Stimulated activated CD8-positive, alpha-beta memory T cell treated with anti-CD3 and anti-CD28 coated beads, Interleukin-12 subunit alpha, Interleukin-12 subunit beta, amount 100 ng/mL, for 1 hour (primary cell): ENCODE measurements at regions not wholly inside any gene's neighbourhood (a gene's known extent, or its start where the extent isn't known, plus 50 kb on each side); places are given as distances from the start of the nearest gene placed in this dataset.

Experiments used
- DNase-seq: peaks from one replicate; pipeline ENCODE4 v3.0.0-alpha.2; 2020; ENCODE audit warnings: low read depth

DNA sequence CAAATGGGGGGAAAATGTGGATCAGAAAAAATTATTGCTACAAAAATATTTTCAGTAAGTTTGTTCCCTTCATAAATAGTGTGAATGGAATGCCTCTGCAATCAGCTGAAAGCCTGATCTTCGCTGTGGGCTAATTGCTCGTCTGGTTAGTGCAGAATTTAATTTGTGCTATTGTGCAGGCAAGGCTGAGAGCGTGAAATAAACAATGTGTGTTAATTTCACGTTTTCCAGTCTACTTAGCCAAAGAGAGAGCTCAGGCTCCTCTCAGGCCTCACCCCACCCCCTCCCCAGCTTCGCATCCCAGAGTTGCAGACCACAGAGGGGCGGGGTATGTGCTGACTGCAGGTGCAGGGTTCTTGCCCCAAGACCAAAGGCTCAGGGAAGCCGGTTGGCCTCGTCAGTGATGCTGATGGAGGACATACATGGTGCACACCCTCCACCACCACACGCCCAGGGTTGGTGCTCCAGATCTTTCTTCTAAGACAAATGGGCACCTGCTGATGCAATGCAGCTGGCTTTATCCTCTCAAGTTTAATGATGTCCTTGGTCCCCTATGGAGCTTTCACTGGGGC, 302.6 kb upstream of the SLC14A2 start:
- DNase-seq: no peak

DNA sequence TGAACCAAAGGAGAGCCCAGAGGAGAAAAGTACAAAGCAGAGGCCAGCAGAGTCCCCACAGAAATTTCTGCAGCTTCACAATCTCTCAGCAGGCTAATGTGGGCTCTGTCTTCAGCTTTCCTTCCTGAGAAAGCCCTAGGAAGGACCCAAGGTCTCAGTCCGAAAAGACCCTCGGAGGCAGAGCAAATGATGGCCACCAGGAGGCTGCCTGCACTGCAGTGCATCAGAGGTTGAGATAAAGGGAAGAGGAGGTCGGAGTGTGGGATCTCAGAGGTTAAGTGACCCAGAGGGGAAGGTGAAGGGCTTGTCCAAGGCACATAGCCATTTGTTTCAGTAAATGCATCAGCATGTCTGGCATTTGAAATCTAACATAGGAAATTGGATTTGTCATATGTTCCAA, 299.1 kb upstream of the SLC14A2 start:
- DNase-seq: no peak

DNA sequence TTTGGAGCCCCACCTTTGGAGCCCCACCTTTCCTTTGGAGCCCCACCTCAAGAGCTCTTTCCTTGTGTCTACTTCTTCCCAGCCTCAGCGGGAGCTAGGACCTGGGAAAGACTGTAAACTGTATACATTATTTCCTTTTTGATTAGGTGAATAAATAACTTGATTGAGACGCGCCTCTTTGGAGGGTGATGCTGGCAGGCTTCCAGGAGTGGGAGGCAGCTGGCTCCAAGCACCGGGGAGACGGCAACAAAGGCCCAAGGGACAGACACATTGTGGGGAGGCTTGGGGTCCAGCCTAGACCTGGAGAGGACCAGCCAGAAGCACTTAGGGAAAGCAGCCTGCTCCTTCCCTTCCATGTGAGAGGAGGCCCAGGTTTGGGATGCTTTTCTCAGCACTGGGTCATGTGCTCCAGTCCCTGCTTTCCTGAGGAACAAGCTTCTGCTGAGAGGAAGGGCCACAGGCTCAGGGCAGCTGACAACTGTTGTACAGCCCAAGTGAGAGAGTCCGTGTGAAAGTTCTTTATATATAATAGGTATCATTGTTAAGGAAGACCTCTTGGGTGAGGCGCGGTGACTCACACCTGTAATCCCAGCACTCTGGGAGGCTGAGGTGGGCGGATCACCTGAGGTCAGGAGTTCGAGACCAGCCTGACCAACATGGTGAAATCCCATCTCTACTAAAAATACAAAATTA, 297.2 kb upstream of the SLC14A2 start:
- no peak for DNase-seq

DNA sequence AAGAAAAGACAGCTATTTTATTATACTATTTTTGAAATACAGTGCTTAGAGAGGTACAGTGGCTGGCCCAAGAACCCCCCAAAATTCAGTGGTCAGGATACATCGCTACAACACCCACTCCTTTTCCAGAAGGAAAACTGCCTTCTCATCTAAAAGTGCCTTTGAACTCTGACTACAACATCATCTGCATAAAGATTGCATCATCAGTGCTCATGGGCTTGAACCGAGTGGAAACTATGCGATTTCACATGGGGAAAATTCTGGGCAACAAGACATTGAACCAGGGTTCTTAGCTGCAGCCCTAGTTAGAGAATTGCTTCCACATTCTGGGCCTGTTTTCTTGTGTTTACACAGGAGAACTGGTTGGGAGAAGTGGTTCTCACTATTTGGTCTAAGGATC, 294.6 kb upstream of the SLC14A2 start:
- no peak for DNase-seq

DNA sequence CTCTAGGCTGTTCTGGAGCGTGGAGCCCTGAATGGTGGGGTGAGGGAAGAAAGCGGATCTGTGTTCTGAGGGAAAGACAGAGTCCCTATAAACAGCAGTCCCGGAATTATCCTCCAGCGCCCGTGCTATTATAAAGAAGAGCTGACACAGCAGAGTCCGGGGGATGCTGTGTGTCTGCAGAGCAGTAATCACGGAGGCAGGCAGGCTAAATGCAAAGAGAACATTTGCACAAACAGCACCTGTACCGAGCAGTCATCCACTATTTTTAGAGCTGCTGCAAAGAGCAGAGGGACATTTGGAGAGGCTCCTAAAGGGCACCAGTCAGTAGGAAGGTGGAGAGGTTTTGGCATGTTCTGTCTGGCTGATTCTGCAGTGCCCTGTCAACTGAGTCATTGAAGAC, 293.8 kb upstream of the SLC14A2 start:
- no peak for DNase-seq

DNA sequence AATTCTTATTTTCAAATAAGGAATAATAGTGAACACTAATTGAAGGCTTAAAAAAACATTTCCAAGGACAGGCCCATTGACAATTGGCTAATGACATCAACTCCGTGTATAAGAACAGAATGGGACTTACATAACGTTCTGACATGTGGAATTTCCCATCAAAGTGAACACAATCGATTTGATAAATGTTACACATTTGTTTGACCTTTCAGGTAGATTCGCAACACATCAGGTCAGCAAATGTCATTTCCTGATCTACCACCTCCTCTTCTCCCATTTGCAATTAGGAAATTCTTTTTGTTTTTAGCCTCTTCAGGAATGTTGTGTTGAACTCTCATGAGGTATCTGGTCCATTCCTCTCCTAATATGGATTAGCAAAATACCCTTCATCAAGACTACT, 292.9 kb upstream of the SLC14A2 start:
- no peak for DNase-seq

DNA sequence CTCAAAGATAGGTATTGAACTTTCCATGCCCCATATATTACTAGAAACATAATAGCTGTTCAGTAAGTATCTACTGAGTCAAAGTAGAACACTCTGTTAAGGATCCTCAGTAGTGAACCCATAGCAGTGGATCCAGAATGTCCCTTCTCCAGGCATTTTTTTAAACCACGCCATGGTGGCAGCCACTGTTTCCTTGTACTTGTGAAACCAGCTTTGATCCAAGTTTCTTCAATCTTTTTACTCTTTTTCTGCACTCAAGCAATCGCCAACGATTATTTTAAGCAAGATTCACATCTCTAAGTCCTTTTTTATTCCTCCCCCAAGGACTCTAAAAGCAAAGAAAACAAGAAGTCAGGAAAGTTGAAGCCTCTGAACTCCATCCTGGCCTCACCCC, 291.2 kb upstream of the SLC14A2 start:
- no peak for DNase-seq

DNA sequence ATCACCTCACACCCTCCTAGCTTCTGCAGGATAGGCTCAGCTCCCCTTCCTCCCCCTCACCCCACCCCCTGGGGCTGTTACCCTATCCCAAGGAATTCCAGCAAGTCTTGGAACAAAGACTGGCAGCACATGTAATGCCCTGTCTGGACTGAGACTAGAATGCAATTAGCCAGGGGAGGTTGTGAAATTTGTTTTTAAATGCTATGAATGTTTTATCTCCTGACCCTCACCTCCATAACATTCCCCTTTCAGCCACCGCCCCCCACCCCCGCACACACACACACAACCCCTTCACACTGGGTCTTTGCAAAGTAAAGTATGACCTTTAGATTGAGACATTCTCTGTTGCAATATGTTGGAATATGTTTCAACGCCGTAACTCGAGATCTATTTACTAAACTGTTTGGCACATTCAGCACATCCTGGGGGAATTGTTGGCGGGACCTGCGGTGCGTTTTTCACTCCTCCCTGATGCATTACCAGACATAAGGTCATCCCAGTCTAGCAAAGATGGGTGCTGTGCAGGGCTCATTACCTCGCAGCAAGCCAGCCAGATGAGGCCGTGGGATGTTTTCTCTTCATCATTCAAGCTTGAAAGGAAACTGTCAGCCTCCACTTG, 290.7 kb upstream of the SLC14A2 start:
- DNase-seq: no peak

DNA sequence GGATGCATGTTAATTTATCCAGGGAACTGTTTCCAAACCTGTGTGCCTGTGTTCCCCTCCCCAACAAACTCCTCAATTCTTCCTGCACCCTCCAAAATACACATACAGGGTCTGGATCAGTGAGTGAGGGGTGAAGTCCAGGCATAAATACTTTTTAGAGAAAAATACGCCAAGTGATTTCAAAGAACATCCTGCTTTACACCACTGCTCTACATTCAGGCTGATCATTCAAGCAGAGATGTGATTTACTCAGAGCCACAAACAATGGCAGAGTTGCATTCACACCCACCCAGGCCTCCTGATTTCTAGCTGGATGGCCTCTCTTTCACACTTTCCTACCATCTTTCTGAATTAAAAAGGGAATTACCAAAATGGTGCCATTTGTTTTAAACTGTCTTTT, 289.5 kb upstream of the SLC14A2 start:
- DNase-seq: no peak

DNA sequence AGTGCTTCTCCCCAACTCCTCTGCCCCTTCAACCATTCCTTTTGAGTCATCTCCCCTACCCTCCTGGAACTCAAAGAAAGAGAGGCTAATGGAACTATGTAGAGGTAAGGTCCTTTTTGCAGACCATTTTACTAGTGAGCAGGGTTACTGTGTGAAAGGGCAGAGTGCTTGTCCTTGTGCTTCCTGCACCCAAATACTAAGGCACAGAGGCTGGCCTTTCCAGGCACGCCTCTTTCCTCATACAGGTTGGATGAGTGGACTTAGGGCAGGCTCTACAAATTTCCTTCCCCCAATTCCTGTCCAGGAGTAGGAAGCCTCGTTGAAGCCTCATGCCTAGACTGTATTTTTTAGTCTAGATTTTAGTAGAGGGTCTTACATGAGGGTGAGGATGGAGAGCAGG, 288.8 kb upstream of the SLC14A2 start:
- no peak for DNase-seq

DNA sequence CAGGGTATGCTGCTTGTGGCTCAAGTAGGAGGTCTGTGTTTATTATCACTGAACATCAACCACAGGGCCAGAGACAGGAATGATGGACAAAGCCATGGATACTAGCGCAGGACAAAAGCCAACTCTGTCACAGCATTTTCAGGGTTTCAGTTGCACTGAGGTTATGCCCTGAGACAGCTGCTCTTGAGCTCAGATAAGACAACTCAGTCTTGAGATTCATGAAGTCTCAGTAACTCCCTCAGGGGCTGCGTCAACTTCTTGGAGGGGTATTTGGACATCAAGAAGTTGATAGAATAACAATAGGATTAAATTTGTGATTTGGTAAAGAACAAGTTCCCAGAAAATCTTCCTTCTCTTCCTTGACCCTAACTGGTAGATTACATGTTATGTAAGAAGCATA, 287.0 kb upstream of the SLC14A2 start:
- DNase-seq: no peak

DNA sequence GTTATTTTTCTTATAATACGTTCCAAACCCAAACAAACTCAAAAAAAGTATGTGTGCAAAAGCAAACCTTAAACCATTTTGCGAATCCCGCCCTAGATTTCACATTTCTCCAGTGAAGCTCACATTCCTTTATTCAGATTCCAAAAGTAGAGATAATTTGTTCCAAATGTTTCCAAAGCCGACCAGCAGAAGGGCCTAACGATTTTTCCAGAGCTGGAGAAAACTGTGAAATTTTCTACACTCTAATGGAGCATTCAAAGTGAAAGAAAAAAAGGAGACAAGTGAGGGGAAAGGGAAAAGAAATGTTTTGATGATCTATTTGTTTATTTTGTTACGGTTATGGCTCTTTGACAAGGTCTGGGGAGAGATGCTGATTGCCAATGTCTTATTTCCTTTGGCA, 286.5 kb upstream of the SLC14A2 start:
- no peak for DNase-seq

DNA sequence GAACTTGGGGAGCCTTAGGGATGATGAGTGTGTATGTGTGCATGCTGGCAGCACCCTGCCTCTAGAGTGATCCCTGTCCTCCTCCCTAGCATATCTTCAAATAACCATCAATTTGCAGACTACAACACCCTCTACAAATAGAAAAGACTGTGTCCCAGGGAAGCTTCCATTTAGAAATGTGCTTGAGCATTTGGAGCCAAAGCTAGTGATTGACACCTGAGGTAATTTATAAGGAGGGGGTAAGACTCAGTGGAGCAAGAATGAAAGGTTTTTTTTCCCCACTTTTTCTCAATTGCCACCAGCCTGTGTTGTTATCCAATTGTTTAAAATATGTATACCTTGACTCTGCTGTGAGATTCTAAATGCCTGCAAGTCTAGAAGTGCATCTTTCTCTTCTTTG, 286.0 kb upstream of the SLC14A2 start:
- no peak for DNase-seq

DNA sequence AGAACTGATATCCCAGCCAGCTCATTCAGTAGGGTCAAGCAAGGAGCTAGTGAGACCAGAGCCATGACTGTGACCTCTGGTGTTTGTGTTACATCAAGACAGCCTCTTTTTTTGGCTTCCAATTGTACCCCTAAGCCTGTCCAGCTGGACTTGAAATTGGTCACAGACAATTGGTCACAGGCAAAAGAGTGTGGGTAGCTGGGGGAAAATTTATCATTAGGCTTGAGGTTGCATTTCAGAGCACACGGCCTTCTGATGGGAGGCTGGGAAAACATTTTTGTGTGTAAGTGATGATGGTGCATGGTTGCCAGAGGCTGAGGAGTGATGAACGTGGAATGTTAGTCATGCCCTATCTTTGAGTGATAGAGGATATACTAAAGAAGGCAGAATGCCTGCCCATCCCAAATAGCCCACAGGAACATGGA, 285.1 kb upstream of the SLC14A2 start:
- DNase-seq: no peak

DNA sequence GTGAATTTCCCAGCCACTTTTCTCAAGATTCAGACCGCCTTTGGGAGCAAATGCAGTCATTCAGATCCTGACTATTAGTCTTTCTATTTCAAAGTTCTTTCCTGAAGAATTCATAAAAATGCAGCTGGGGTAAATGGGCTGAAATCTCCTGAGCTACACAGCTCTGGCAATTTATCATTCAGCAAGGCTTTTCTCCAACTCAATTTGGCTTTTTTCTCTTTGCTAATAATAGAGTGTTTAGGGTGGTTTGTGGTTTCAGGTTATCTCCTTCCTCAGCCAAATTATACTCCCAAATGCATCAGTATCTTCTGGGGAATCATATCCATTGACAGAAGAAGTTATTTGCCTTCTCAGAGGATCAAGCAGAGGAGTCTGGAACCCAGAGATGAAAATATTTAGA, 282.4 kb upstream of the SLC14A2 start:
- DNase-seq: no peak

DNA sequence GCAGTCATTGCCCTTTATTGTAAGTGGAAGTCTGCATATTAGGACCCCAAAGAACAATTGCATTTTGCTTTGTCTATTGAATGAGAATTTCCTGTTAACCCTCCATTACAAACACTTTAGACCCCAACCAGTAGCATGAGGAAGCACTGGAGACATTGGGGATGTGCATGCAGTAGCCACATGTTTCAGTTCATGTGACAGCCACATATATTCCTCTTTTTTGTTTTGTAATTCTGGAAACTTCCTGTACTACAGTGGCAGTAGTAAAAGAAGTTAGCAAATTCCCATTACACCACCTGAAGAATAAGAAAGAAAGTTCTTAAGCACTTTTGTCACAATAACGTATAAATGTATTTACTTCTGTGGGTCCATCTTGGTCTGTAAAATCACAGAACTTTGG, 281.1 kb upstream of the SLC14A2 start:
- DNase-seq: no peak

DNA sequence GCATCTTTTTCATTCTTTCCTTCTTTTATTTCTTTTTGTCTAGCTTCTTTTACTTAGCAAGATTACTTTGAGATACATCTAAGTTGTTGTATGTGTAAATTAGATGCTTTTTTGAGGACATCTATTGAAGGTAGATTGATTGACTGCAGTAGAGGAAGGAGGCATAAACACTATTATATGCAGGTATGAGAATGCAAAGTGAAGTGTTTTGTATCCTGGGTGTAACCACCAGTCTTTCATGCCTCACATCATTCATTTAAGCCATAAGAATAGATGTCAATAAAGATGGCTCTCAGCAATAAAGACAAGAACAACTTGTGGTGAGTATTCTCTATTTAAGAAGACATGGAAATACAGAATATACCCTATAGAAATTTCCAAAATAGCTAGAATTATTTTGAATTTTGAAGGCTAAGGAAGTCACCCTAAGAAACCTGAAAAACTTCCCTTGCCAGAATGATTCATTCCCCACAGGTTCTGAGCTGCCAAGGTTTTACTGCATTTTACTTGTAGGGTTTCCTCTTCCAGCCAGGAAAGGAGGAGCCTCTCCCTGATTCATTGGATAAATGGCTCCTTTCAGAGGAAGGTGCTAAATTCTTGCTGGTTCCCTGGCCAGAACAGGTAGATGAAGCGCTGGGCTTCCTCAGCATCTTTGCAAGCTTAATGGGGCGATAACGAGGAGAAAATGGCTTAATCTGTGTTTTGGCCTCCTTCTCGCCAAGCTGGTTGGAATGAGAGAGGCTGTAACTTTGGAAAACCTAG, 279.8 kb upstream of the SLC14A2 start:
- no peak for DNase-seq

DNA sequence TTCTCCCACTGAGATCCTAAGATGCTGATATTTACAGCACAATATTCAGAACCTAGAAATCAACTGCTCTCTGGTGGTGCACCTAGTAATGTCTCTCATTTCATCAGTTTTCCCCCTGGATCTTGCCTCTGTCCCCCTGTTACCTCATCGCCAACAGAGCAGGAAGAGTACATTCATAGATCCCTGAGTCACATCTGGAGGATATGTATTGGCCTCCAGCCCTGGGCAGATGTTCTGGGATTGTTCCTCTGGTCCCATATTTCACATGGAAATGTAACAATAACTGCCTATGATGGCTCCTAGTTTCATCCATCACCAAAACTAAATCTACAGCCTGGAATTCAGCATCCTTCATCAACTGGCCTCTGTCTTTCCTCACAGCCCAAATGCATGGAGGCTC, 278.8 kb upstream of the SLC14A2 start:
- DNase-seq: no peak

DNA sequence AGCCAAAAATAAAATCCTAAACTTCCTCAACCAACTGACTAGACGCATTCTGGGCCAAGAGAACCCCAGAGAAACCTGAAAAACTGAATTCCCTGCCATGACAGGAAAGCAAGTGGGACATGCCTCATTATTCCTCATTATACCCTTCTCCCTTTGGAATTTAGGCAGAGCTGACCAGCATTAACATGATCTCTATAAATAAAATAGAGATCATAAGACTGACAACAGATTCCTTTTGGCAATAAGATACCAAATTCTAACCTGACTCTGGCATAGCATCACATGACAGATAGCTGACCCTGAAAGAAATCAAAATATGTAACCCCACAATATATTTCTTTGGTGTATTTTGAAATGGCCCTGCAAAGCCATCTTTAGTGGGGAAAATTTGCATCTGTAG, 277.8 kb upstream of the SLC14A2 start:
- DNase-seq: no peak

DNA sequence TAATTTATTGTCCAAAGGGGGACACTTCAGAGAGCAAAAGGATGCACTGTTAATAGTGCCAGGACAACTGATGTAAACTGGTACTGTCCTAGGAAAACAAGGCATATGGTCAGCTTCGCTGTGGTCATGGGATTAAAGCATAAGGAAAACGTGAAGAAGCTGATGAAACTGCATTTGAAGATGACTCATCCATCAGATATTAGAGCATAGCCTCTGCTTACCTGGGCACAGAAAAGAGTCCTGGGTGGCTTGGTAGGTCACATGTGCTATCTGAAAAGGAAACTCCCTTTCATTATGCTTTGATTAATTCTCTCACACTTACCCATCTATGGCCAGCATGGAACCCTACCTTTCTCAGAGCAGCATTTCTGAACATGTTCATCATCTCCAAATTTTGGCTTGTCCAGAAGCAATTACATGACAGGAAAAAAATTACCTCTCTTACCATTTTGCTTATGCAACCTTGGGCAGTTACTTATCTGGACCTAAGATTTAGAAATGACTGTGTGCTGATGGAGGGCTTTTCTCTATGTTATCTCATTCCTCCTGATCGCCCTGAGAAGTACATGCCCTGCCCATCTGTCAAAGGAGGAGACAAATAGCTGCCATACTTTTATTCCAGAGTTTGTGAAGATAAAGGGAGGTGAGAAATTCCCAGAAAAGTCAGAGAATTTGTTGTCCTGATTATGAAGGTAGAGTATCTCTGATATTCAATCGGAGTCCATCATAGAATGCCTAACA, 275.3 kb upstream of the SLC14A2 start:
- DNase-seq: no peak

DNA sequence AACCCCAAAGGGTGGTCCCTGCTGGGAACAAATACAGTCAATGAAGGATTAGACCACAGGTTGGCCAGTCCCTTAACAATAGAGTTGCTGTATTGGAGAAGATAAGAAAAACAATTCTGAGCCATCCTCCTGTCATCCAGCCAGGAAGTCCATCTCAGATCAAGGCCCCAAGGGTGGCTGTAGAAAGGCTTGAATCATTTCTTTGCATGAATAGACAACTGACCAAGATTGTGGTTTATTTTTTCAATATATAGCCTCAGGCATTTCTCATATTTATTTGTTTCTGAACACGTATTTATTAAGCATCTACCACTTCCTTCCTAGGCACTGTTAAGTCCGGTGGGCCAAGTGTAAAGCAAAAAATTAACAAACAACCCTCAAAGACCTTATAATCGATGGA, 274.4 kb upstream of the SLC14A2 start:
- DNase-seq: no peak

DNA sequence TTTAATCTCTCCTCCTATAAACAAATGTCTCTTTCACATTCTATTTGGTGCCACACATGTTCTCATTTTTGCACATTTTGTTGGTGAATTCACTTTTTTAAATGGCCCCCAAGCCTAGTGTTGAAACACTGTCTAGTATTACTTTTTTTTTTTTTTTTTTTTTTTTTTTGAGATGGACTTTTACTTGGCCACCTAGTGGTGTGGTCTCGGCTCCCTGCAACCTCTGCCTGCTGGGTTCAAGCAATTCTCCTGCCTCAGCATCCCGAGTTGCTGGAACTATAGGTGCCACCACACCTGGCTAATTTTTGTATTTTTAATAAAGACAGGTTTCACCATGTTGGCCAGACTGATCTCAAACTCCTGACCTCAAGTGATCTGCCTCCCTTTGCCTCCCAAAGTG, 273.8 kb upstream of the SLC14A2 start:
- DNase-seq: no peak

DNA sequence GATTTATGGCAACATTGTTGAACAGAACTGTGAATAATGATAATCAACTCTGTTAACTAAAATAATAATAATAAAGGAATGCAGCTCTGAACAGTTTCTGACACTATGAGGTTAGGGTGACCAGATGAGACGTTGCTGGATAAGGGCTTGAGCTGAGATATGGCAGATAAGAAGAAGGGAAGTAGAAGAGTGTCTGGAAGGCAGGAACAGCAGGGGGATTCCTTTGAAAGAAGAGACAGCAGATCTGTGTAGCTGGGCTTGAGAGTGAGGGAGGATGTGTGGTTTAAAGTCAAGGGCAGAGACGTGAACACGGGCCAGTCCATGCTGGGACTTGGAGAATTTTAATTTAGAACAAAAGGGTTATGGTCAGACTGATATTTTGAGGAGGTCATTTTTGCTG, 273.1 kb upstream of the SLC14A2 start:
- DNase-seq: no peak
